ENCODE measurements at regions not wholly inside any gene's neighbourhood (a gene's known extent, or its start where the extent isn't known, plus 50 kb on each side); places are given as distances from the start of the nearest gene placed in this dataset.
"Not testable (repeated sequence)": the region's sequence is repeated elsewhere in the genome, so short reads cannot be mapped to it uniquely, and the experiment has no call there.

GRCh38 chr6:9233226-9233625, 797.9 kb upstream of the SLC35B3 start:
- no peaks in the 10 kb centered on the region for H3K4me1 ChIP-seq
- peaks cover 0 to 18% of the 10 kb centered on the region in 2 donors for H3K9me3 ChIP-seq
- H3K36me3 ChIP-seq = no peaks in the 10 kb centered on the region
- H3K27me3 ChIP-seq = no peaks in the 10 kb centered on the region
- no peak for TF ChIP-seq CTCF (IDR thresholded peaks at IDR 0.05)
- no peak for DNase-seq (ENCODE audit: low spot score)
- H3K4me3 ChIP-seq = no peak overlapping the region
- no peak overlapping the region for H3K27ac ChIP-seq

- no peaks in the 10 kb centered on the region for H3K4me1 ChIP-seq
- H3K27me3 ChIP-seq = no peaks in the 10 kb centered on the region
- no peak for TF ChIP-seq CTCF (IDR thresholded peaks at IDR 0.05)
These were observed 790.1 kb upstream of the SLC35B3 start for GRCh38 chr6:9225441-9225871.

GRCh38 chr6:9224539-9224938, 789.2 kb upstream of the SLC35B3 start:
- no peak overlapping the region for H3K27ac ChIP-seq
- no peaks in the 10 kb centered on the region for H3K27me3 ChIP-seq
- H3K4me1 ChIP-seq = no peaks in the 10 kb centered on the region
- H3K36me3 ChIP-seq = no peaks in the 10 kb centered on the region
- no peak overlapping the region for H3K4me3 ChIP-seq
- H3K9me3 ChIP-seq = no peaks in the 10 kb centered on the region
- no peak for TF ChIP-seq CTCF (IDR thresholded peaks at IDR 0.05)
- DNase-seq (ENCODE audit: low spot score) = no peak

More at GRCh38 chr6:9225441-9225871, 790.1 kb upstream of the SLC35B3 start:
- Histone ChIP-seq H3K36me3 (no peaks in the 10 kb centered on the region), H3K9me3 (no peaks in the 10 kb centered on the region), H3K4me3 (no peak overlapping the region), H3K27ac (no peak overlapping the region)
- DNase-seq (ENCODE audit: low spot score) = no peak

- H3K27me3 ChIP-seq; H3K36me3 ChIP-seq; DNase-seq (ENCODE audit: low spot score); H3K27ac ChIP-seq; H3K4me1 ChIP-seq; H3K9me3 ChIP-seq; H3K4me3 ChIP-seq: not testable (repeated sequence)
These were observed 778.4 kb upstream of the SLC35B3 start for GRCh38 chr6:9213717-9214116.

GRCh38 chr6:9208966-9209365, 773.6 kb upstream of the SLC35B3 start:
- no peaks in the 10 kb centered on the region for H3K4me1 ChIP-seq
- H3K27me3 ChIP-seq = no peaks in the 10 kb centered on the region
- no peaks in the 10 kb centered on the region for H3K36me3 ChIP-seq
- H3K27ac ChIP-seq = no peak overlapping the region
- peaks cover 0 to 15% of the 10 kb centered on the region in 2 donors for H3K9me3 ChIP-seq
- TF ChIP-seq CTCF (IDR thresholded peaks at IDR 0.05) = no peak
- no peak overlapping the region for H3K4me3 ChIP-seq
- DNase-seq (ENCODE audit: low spot score) = no peak

GRCh38 chr6:9205645-9206044, 770.3 kb upstream of the SLC35B3 start:
- no peaks in the 10 kb centered on the region for H3K27me3 ChIP-seq
- DNase-seq (ENCODE audit: low spot score) = no peak
- H3K4me3 ChIP-seq = no peak overlapping the region
- no peak for TF ChIP-seq CTCF (IDR thresholded peaks at IDR 0.05)
- H3K27ac ChIP-seq = no peak overlapping the region
- no peaks in the 10 kb centered on the region for H3K36me3 ChIP-seq
- H3K4me1 ChIP-seq = no peaks in the 10 kb centered on the region
- peaks cover 0 to 15% of the 10 kb centered on the region in 2 donors for H3K9me3 ChIP-seq
